ENCODE measurements at regions not wholly inside any gene's neighbourhood (a gene's known extent, or its start where the extent isn't known, plus 50 kb on each side); places are given as distances from the start of the nearest gene placed in this dataset.

DNA sequence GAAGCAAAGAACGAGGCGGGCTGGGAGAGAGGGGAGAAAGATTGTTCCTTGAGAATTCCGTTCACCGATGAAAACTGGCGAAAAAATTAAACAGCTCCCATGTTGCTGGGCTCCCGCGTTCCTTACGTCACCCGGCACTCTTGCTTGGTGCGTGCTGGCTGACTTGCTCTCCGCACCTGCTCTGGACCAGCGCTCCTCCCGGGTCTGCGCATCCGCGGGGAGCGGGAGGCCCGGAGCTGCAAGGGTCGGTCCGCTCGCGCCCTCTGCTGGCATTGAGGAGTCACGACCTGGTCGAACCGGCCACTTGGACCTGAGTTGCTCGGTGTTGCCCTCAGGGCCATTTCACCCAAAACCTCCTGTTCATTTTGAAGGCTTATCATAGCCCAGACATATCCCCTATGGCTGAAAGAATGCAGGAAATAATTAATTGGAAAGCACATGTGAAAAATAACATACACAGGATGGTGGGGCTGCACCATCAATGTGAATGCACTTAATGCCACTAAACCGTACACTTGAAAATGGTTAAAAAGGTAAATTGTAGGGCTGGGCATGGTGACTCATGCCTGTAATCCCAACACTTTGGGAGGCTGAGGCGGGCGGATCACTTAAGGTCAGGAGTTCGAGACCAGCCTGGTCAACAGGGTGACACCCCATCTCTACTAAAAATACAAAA lies 98.9 kb upstream of the BACE2 start:
- TF ChIP-seq POLR2A (IDR thresholded peaks at IDR 0.05; ENCODE audit: low read length) (no peak), GATA1 (IDR thresholded peaks at IDR 0.05; ENCODE audit: low read depth, low read length) (no peak)

Measured in erythroblast (primary cell).